ENCODE measurements at regions not wholly inside any gene's neighbourhood (a gene's known extent, or its start where the extent isn't known, plus 50 kb on each side); places are given as distances from the start of the nearest gene placed in this dataset.

DNA sequence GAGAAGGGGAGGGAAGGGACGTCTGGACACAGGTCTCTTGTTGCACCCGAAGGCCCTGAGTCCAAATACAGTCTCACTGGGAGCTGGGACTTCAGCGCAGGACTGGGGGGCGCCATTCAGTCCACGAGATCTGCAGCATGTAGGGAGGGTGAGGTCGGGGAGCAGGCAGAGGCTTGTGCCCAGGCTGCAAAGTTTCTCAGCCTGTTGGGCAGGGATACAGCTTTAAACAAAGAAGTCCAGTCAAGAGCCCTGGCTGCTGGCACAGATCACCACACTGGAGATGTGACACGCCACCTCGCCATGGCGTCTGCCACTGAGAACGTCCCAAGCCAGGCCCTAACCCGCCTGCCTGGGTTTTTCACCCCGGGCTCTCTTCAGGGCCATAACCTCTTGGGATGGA is 256.6 kb downstream of the DLL1 start:
- DNase-seq (ENCODE audit: low spot score) = no peak

DNA sequence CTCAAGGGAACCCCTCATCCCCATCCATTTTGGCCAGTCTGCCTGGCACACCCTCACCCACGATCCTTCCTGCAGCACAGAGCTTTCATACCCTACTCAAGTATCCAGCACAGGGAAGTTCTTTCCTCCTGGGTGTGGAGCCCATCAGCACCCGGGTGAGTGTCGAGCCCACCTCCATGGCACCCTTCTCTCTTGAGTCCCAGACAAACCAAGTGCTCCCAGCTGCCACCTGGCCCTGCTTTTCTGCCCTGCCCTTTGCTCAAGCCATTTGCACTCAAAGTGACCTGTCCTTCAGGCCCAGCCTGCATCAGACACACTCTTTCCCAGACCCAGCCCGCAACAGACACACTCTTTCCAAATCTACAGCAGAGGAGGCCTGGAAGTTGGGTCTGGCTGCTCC is 257.2 kb downstream of the DLL1 start:
- DNase-seq (ENCODE audit: low spot score) = no peak

GRCh38 chr6:170032706-170033309 is 258.1 kb downstream of the DLL1 start:
- no peak for DNase-seq (ENCODE audit: low spot score)

DNA sequence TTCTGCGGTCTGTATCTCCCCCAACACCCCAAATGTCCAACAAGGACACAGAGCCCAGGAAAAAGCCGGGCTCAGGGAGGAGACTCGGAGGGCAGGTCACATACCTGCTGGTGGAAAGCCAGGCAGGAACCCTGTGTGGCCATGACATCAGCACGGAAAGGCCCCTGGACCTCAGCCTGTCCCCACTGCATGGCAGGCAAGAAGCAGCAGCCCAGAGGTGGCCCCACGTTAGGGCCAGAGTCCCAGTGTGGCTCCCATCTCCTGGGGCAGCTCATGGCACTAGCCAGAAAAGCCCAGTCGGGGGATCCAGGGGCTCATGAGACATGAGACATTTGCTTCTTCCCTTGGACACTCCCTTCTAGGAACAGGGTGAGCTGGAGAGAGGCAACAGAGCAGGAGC is 258.7 kb downstream of the DLL1 start:
- no peak for DNase-seq (ENCODE audit: low spot score)

DNA sequence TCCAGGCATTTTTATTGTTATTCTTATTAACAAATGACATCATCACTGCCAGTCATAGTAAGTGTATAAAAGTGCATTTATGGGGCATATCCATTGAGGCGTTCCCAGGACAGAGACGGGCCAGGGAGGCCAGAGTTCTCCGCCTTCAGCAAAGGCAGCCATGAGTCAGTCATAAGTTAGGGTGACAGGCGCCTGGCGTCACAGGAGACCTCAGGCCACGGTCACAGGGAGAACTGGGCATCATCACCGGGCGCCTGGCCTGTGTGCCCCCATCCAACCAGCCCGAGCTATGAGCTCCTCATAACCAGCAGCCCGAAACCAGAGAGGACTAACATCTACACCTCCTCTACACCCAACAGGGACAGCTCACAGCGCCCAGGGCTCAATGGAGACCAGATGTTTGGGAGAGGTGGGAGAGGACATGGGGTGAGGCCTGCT is 259.2 kb downstream of the DLL1 start:
- no peak for DNase-seq (ENCODE audit: low spot score)

GRCh38 chr6:170030821-170031471 is 259.9 kb downstream of the DLL1 start:
- DNase-seq (ENCODE audit: low spot score) = no peak

GRCh38 chr6:170030284-170030815 is 260.5 kb downstream of the DLL1 start:
- DNase-seq (ENCODE audit: low spot score) = no peak

- DNase-seq (ENCODE audit: low spot score) = no peak
Measured at GRCh38 chr6:170029416-170030283, 261.2 kb downstream of the DLL1 start.

- no peak for DNase-seq (ENCODE audit: low spot score)
Measured at GRCh38 chr6:170028629-170029345, 262.1 kb downstream of the DLL1 start.

DNA sequence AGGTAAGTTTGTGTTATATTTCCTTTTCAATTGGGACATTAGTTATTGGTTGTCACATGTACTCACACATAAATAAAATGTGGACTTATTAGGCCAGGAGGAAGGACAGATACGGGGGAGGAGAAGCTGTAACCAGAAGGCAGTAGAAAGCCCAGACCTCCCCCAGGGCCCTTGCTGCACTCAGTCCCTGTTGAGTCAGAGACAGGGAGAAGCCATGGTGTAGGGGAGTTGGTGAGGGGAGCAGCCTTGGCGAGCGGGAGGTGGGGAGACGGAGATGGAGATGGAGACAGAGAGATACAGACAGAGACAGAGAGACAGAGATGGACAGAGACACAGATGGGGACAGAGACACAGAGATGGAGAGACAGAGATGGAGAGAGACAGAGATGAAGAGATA is 263.2 kb downstream of the DLL1 start:
- no peak for DNase-seq (ENCODE audit: low spot score)

DNA sequence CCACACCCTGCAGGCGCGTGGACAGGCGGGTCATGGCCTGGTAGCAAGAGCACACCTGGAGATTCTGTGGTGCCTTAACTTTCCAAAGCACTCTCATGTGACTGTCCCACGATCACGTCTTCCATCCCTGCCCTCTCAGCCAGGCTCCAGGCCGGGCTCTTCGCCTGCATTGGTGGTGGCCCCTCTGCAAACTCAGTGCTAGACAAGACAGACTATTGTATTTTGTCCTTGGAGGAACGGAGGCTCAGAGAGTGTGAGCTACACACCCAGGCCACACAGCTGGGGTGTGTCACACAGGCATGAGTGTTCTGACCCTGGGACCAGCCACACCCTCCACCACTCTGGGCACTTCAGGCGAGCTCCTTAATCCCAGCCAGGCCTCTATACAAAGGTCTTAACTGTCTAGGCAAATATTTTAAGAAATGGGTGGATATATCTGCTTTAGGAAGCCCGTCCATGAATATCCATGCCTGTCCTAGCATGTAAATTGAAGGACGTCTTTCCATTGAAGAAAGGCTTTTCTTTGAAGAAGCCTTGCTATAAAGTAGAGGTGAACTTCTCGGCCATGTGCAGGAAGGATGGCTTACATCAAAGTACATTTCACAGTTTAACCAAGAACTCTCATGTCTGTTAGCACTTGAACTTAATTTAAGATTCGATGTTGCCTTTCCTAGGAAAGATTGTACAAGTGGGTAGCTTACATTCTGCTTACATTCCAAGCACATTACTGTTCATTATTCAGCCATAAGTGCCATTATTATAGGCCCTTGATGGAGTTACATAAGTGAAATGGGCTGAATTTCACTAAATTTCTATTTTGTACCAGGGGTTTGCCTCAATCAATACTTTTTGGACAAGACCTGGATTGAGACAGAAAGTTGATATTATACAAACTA is 263.9 kb downstream of the DLL1 start:
- no peak for DNase-seq (ENCODE audit: low spot score)

DNA sequence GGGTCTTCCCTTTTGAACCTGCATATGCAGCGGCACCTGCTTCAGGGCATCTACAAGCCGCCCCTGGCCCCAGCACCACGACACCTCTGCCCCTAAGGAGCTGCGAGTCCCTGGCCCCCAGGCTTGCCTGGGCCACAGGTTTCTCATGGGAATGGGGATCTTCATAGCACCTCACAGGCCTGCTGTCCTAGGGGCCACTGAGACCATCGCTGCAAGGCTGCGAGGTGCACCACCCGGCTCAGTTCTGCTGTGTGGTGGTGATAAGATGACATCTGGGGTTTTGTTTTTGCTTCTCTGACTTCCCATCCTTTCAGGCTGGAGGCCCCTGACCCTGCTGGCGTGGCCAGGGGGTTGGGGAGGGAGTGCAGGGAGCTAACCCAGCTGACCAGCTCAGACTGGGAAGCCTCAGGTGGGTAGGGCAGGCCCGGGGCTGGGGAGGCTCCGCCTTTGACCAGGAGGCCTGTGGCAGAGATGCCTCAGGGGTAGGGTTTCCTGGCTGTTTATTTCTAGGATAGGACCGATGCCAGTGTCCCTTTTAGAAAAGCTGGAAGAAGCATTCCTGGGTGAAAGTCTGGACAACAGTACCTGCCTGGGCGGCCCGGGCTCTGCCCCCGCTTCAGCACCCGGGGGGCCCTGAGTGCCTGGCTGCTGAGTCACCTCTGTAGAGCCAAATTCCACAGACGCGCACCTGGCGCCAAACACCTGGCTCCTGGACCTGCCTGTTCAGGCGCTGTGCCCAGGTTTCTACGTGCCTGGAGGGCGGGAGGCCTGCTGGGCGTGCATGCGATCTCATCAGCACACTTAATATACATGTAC is 264.7 kb downstream of the DLL1 start:
- no peak for DNase-seq (ENCODE audit: low spot score)

- DNase-seq (ENCODE audit: low spot score) = no peak
Measured at GRCh38 chr6:170025341-170025911, 265.5 kb downstream of the DLL1 start.

DNA sequence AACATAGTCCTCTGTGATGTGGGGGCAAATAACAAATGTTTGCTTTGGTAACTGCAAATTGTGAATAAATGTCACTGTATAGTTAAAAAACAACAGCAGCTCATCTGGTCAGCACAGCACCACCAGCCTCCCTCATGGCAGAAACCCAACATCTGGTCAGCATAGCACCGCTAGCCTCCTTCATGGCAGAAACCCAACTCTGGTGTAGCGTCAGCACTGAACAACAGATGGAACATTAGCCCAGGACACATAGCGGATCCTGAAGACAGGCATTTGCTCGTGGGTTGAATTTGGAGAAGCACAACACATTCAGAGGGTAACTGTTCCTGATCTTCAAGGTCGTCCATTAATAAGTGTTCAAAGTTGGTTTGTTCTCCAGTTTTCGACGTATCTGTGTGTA is 265.9 kb downstream of the DLL1 start:
- no peak for DNase-seq (ENCODE audit: low spot score)

- DNase-seq (ENCODE audit: low spot score) = no peak
Measured at GRCh38 chr6:170023620-170024521, 267.0 kb downstream of the DLL1 start.

DNA sequence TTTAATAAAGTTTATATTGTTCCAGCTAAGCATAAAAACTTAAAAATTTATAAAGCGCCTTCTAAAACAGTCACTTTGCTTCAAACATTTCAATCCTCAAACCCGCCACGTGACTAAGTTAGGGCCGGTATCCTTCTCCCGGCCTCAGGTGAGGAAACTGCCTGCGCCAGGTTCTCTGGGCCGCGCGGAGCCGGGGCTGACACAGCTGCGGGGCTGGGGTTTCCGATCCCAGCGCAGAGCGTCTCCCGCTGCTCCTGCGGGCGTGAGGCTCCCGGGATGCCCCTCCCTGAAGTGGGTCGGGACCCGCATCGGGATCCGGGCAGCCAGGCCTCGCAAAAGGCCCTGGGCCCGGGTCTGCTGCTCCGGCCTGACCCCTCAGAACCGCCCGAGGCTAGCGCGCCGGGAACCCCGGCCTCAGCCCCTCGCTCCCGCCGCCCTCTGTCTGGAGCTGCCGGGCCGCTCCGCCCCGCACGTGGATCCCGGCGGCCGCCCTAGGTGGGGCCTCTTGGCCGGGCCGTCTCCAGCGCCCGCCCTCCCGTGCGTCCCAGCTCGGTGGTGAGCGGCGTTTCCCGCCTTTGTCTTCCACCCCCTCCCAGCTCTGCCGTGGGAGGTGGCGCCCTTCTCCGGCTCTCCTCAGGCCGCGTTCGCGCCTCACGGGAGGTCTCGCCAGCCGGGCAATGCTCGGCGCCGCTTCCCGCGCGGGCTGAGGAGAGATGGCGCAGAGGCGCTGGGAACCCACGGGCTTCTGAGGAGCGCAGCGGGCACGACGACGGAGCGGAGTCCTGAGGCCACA is 267.9 kb downstream of the DLL1 start:
- no peak for DNase-seq (ENCODE audit: low spot score)

DNA sequence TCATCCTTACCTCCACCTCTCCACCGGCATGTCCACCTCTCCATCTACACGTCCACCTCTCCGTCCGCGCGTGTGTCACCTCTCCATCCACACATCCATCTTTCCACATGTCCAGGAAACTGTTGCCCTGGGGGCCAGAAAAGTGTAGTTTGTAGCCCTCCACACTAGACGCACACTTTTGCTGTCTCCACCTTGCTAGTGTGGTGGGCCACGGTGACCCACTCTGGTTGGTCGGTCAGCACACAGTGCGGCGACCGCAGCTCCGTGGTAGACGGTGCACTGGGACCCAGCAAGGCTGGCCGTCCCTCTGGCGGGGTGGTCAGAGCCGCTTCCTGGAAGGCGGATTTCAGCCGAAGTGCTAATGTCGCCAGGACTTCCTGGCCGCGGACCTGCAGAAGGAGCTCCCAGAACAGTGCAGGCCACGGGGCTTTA is 268.6 kb downstream of the DLL1 start:
- DNase-seq (ENCODE audit: low spot score) = no peak

GRCh38 chr6:170021579-170021978 is 269.3 kb downstream of the DLL1 start:
- no peak for DNase-seq (ENCODE audit: low spot score)

Data from SK-N-DZ (cell line).